A549 (cell line): ENCODE measurements at regions not wholly inside any gene's neighbourhood (a gene's known extent, or its start where the extent isn't known, plus 50 kb on each side); places are given as distances from the start of the nearest gene placed in this dataset.
A peak's percentile ranks its signal among the peaks of the same experiment; 100 is the strongest.

Experiments used
- ATAC-seq, 2 experiments: fragments of 200-7000 bp in 1 of 2; fragments of >200 bp in 1 of 2; cut with Nextera tagmentation in 1 of 2; cut with Tn5 transposase in 1 of 2; 3 replicates each; pipeline versions ENCODE4 v1.8.0 to v1.9.1; 2018 to 2020; ENCODE audit warnings: mild to moderate bottlenecking in 1 of 2, moderate library complexity in 1 of 2
- CTCF ChIA-PET: fragments of 300-600 bp; sonication (Branson Sonifier 250); formaldehyde crosslinking; extraction: SDS; loops from one replicate; lab custom pipeline; 2021; ENCODE audit warnings: antibody characterized with exemption, inconsistent platforms; lab: Yijun Ruan, JAX
- POLR2A ChIA-PET: fragments of 350-600 bp; formaldehyde crosslinking; extraction: SDS; loops from one replicate; lab custom pipeline; 2021; ENCODE audit warnings: antibody characterized with exemption, inconsistent platforms; lab: Yijun Ruan, JAX
- DNase-seq, 2 experiments: peaks; one replicate each; pipeline versions ENCODE4 v3.0.0 to v3.0.0-alpha.2; 2011 to 2016; ENCODE audit warnings: low read depth in 1 of 2, low spot score in 1 of 2
- FAIRE-seq: peaks from 2 replicates; lab custom pipeline; 2011; peaks lifted over from hg19 to GRCh38; lab: Jason Lieb, UNC
- H3K27ac ChIP-seq, 2 experiments: fragments of >200 bp; sonication (Bioruptor Twin); formaldehyde crosslinking; 3 replicates each; pipeline ENCODE4 v1.5.1; 2016 to 2017
- H3K4me1 ChIP-seq: fragments of >200 bp; sonication (Bioruptor Twin); formaldehyde crosslinking; 3 replicates; pipeline ENCODE4 v1.6.1; 2016
- H3K4me2 ChIP-seq: fragments of >200 bp; sonication (Bioruptor Twin); formaldehyde crosslinking; 3 replicates; pipeline ENCODE4 v1.6.1; 2016
- H3K4me3 ChIP-seq: fragments of >200 bp; sonication (Bioruptor Twin); formaldehyde crosslinking; 3 replicates; pipeline ENCODE4 v1.5.1; 2016
- H3K9me3 ChIP-seq: fragments of >200 bp; sonication (Bioruptor Twin); formaldehyde crosslinking; 3 replicates; pipeline ENCODE4 v1.6.1; 2016
- CEBPB ChIP-seq, 2 experiments: fragments of >200 bp in 1 of 2; sonication (Bioruptor Twin) in 1 of 2; formaldehyde crosslinking in 1 of 2; IDR thresholded peaks; 2 replicates each; pipeline ENCODE4 v1.6.1; 2012 to 2016
- CHD2 ChIP-seq: fragments of 150-350 bp; IDR thresholded peaks from 2 replicates; pipeline ENCODE4 v1.6.1; 2014; ENCODE audit warnings: low read length; ENCODE audit not compliant: partially characterized antibody
- CHD4 ChIP-seq: fragments of 200-600 bp; sonication (generic); IDR thresholded peaks from 2 replicates; pipeline ENCODE4 v1.6.1; 2016; ENCODE audit warnings: antibody characterized with exemption, mild to moderate bottlenecking, borderline replicate concordance
- EP300 ChIP-seq, 2 experiments: fragments of >200 bp; sonication (Bioruptor Twin); formaldehyde crosslinking; IDR thresholded peaks; 2 replicates in 1 of 2; 3 replicates in 1 of 2; pipeline ENCODE4 v1.6.1; 2016 to 2017
- HEYL ChIP-seq: fragments of 250-450 bp; sonication (Bioruptor Pico); IDR thresholded peaks from 2 replicates; pipeline ENCODE4 v1.8.0; 2021; ENCODE audit warnings: mild to moderate bottlenecking, moderate library complexity
- HOXB13 ChIP-seq: fragments of 250-450 bp; sonication (Bioruptor Pico); IDR thresholded peaks from 2 replicates; pipeline ENCODE4 v1.5.0; 2020; ENCODE audit warnings: low read depth, mild to moderate bottlenecking, moderate library complexity
- JUNB ChIP-seq: fragments of >200 bp; sonication (Bioruptor Twin); formaldehyde crosslinking; IDR thresholded peaks from 2 replicates; pipeline ENCODE4 v1.6.1; 2016
- KDM1A ChIP-seq: fragments of 200-600 bp; sonication (generic); IDR thresholded peaks from 2 replicates; pipeline ENCODE4 v1.6.1; 2016; ENCODE audit warnings: low read depth, mild to moderate bottlenecking
- MAFK ChIP-seq: fragments of 450-650 bp; IDR thresholded peaks from 2 replicates; pipeline ENCODE4 v1.6.1; 2014; ENCODE audit not compliant: partially characterized antibody
- NFE2L2 ChIP-seq: fragments of 150-350 bp; conservative IDR thresholded peaks from 2 replicates; pipeline ENCODE4 v1.6.1; 2014; ENCODE audit warnings: low read length
- NPAS2 ChIP-seq: fragments of 250-450 bp; sonication (Bioruptor Pico); IDR thresholded peaks from 2 replicates; pipeline ENCODE4 v1.8.0; 2022; ENCODE audit warnings: mild to moderate bottlenecking, moderate library complexity, borderline replicate concordance
- POLR2AphosphoS2 ChIP-seq: conservative IDR thresholded peaks from 2 replicates; pipeline ENCODE4 v1.6.1; 2012; ENCODE audit warnings: low read length, improper control_type of control experiment, inconsistent platforms
- RCOR1 ChIP-seq: fragments of 150-350 bp; IDR thresholded peaks from 2 replicates; pipeline ENCODE4 v1.6.1; 2014; ENCODE audit warnings: antibody characterized with exemption, low read length, low read depth
- RFX5 ChIP-seq: fragments of 450-650 bp; IDR thresholded peaks from 2 replicates; pipeline ENCODE4 v1.7.1; 2014; ENCODE audit warnings: antibody characterized with exemption, mild to moderate bottlenecking, moderate library complexity
- WGBS: methylation state at CpG from one replicate; pipeline ENCODE4 v1.1.6; 2017; ENCODE audit errors: missing lambda C conversion rate; 5-methylcytosine and 5-hydroxymethylcytosine counted together
- TF ChIP-seq, protein P1 (sequence below): IDR thresholded peaks from 2 replicates; pipeline ENCODE4 v1.6.1; 2012
- TF ChIP-seq, protein P2 (sequence below): fragments of 200-600 bp; sonication (generic); IDR thresholded peaks from 2 replicates; pipeline ENCODE4 v1.6.1; 2016; ENCODE audit warnings: antibody characterized with exemption, mild to moderate bottlenecking, moderate library complexity

DNA sequence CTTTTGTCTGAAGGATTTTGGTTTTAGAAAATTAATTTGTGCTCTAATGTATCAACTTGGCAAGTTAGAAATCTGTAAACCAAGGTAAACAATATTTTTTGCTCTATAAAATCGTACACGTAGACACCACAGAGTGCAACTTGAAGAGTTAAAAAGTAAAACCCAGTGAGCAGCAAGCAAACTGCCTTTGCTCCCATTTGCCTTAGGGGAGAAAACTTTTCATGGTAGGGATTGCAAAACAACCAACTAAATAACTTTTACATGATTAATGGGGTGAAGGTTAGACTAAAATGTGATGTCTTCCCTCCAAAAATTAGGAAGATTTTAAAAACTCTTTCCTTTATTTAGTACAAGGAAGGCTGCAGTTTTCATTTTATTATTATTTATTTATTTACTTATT, 224.2 kb upstream of the LYZL1 start:
- TF ChIP-seq JUNB (peak; percentile 0; the same call in 1 of the 2 replicates), EP300 (IDR thresholded peaks at IDR 0.05) (0 out of 5 replicates have a peak, but pooled peaks of 1 of the 2 experiments have one; percentile 15), CEBPB (IDR thresholded peaks at IDR 0.05) (peak in 1 of 2 experiments; percentile 0; a peak in 2 of 4 replicates)
- TF ChIP-seq, protein P1, sequence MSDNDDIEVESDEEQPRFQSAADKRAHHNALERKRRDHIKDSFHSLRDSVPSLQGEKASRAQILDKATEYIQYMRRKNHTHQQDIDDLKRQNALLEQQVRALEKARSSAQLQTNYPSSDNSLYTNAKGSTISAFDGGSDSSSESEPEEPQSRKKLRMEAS, result 0 out of 2 replicates have a peak, but pooled peaks have one; percentile 26
- TF ChIP-seq, protein P2, sequence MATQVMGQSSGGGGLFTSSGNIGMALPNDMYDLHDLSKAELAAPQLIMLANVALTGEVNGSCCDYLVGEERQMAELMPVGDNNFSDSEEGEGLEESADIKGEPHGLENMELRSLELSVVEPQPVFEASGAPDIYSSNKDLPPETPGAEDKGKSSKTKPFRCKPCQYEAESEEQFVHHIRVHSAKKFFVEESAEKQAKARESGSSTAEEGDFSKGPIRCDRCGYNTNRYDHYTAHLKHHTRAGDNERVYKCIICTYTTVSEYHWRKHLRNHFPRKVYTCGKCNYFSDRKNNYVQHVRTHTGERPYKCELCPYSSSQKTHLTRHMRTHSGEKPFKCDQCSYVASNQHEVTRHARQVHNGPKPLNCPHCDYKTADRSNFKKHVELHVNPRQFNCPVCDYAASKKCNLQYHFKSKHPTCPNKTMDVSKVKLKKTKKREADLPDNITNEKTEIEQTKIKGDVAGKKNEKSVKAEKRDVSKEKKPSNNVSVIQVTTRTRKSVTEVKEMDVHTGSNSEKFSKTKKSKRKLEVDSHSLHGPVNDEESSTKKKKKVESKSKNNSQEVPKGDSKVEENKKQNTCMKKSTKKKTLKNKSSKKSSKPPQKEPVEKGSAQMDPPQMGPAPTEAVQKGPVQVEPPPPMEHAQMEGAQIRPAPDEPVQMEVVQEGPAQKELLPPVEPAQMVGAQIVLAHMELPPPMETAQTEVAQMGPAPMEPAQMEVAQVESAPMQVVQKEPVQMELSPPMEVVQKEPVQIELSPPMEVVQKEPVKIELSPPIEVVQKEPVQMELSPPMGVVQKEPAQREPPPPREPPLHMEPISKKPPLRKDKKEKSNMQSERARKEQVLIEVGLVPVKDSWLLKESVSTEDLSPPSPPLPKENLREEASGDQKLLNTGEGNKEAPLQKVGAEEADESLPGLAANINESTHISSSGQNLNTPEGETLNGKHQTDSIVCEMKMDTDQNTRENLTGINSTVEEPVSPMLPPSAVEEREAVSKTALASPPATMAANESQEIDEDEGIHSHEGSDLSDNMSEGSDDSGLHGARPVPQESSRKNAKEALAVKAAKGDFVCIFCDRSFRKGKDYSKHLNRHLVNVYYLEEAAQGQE, result no peak
- Histone ChIP-seq H3K9me3 (no peaks in the 10 kb centered on the region), H3K4me3 (0 out of 3 replicates have a peak overlapping the region, but pooled peaks have one; percentile 4), H3K4me1 (peaks cover 53% of the 10 kb centered on the region), H3K27ac (peak overlapping the region; percentile 84 to 88), H3K4me2 (peak overlapping the region; percentile 77)
- CTCF ChIA-PET, result interaction anchor here (0.6 to 1.2 kb wide), 5 partner anchors 10 to 400 kb away, joined by 3 to 4 read pairs (median 3); no protein-coding TSS in a partner anchor
- ATAC-seq (peak; percentile 64 to 65; a peak in 4 of 6 replicates), DNase-seq (peak in 1 of 2 experiments; percentile 35), FAIRE-seq (no peak)
- POLR2A ChIA-PET, result interaction anchor here (1.1 kb wide), 1 partner anchor 387 kb away, joined by 8 read pairs; the partner anchor contains the start of gene BAMBI
- 21% methylated on average over 2 of the region's 2 CpGs for WGBS

DNA sequence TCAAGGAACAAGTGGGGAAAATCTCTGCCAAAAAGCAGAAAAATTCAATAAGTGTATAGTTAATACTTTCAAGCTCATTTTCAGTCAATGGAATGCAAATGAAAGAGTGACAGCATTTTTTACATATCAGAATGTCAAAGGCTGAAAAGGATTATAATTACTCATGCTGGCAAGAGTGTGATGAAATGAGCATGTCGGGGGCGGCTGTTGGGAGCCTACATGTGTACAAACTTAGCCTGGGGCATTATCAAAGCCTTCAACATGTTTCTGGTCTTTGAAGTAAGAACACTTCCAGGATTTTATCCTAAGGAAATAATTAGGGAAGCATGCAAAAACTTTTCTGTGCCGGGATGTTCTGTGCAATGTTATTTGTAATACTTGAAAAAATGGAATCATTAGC, 221.7 kb upstream of the LYZL1 start:
- Histone ChIP-seq H3K4me1 (peaks cover 58% of the 10 kb centered on the region), H3K9me3 (no peaks in the 10 kb centered on the region), H3K4me3 (no peak overlapping the region), H3K4me2 (peak overlapping the region; percentile 25; the same call in 2 of the 3 replicates), H3K27ac (peak overlapping the region; percentile 28 to 68; a peak in 2 of 6 replicates)
- 45% methylated on average over 3 of the region's 3 CpGs for WGBS
- DNase-seq, result no peak
- no peak for FAIRE-seq
- no peak for TF ChIP-seq CHD2
- TF ChIP-seq MAFK, result no peak
- TF ChIP-seq JUNB, result no peak
- no peak for TF ChIP-seq HEYL
- no peak for TF ChIP-seq POLR2AphosphoS2
- TF ChIP-seq RCOR1, result no peak
- no peak for TF ChIP-seq NFE2L2
- POLR2A ChIA-PET, result interaction anchor here (0.7 kb wide), 1 partner anchor 82 kb away, joined by 3 read pairs; no protein-coding TSS in a partner anchor
- no peak for ATAC-seq
- CTCF ChIA-PET, result no interaction called here

- CTCF ChIA-PET, result interaction anchor here (1.4 kb wide), 1 partner anchor 76 kb away, joined by 3 read pairs; no protein-coding TSS in a partner anchor
- Histone ChIP-seq H3K27ac (no peak overlapping the region; a peak in 2 of 6 replicates), H3K4me1 (peaks cover 58% of the 10 kb centered on the region), H3K4me2 (no peak overlapping the region; the same call in 2 of the 3 replicates), H3K4me3 (no peak overlapping the region), H3K9me3 (no peaks in the 10 kb centered on the region)
- DNase-seq (no peak), ATAC-seq (no peak), FAIRE-seq (no peak)
- POLR2A ChIA-PET, result no interaction called here
- TF ChIP-seq CHD2 (no peak), NPAS2 (CRISPR knock-in tag) (no peak), CEBPB (IDR thresholded peaks at IDR 0.05) (no peak), KDM1A (peak; percentile 38; the same call in 1 of the 2 replicates), CHD4 (no peak), RFX5 (no peak), HOXB13 (CRISPR knock-in tag) (no peak)
- TF ChIP-seq, protein P2, result no peak
- WGBS, result 95% methylated on average over 3 of the region's 3 CpGs
Observed at GRCh38 chr10:29067628-29068027, 221.2 kb upstream of the LYZL1 start.
